Right ventricle myocardium inferior (tissue), 1 donor: ENCODE measurements at regions not wholly inside any gene's neighbourhood (a gene's known extent, or its start where the extent isn't known, plus 50 kb on each side); places are given as distances from the start of the nearest gene placed in this dataset.
"Not testable (repeated sequence)": the region's sequence is repeated elsewhere in the genome, so short reads cannot be mapped to it uniquely, and the experiment has no call there.

Source experiments
- ATAC-seq: fragments of 200-7000 bp; cut with Tn5 transposase; one replicate; pipeline ENCODE4 v1.9.1; 2020; ENCODE audit warnings: mild to moderate bottlenecking, moderate library complexity
- DNase-seq: peaks from one replicate; pipeline ENCODE4 v3.0.0; 2021; ENCODE audit errors: missing footprints
- intact Hi-C: fragments of 100-400 bp; cut with DNase I; formaldehyde crosslinking; loops from one replicate; pipeline ENCODE4 v1.11.0; 2022
- donor health status: DM: no; HTN: yes; CAD: no; lungs with severe emphysema.

DNA sequence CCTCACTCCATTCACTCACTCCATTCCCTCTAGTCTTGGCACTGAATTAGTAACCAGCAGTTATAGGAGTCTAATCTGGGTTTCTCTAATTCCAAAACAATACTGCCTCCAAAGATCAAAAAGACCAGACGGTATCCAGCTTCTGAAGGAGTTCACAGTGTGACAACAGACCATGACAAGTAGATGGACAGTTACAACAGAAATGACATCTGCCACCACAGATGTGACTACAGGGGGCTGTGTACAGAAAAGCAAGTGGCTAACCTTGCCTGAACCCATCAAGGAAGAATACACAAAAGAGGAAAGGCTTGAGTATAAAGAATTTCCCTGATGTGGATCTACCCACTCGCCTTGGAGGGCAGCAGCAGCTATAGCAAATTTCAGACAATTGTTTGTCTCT, 112.4 kb downstream of the ACTL7B start:
- intact Hi-C loops, result no loop called here
- no peak for ATAC-seq
- no peak for DNase-seq

- no peak for DNase-seq
- intact Hi-C loops, result no loop called here
Measured at GRCh38 chr9:108742191-108742590, 113.6 kb downstream of the ACTL7B start.

DNA sequence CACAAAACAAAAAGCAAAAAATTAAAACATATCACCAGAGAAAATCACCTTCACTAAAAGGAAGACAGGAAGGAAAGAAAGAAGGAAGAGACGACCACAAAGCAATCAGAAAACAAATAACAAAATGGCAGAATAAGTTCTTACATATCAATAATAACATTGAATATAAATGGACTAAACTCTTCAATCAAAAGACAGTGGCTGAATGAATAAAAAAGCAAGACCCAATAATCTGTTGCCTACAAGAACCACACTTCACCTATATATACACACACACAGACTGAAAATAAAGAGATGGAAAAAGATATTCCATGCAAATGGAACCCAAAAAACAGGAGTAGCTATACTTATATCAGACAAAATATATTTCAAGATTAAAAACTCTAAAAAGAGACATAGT, 124.5 kb downstream of the ACTL7B start:
- ATAC-seq, DNase-seq, intact Hi-C loops: not testable (repeated sequence)

More at GRCh38 chr9:108742191-108742590, 113.6 kb downstream of the ACTL7B start:
- no peak for ATAC-seq

DNA sequence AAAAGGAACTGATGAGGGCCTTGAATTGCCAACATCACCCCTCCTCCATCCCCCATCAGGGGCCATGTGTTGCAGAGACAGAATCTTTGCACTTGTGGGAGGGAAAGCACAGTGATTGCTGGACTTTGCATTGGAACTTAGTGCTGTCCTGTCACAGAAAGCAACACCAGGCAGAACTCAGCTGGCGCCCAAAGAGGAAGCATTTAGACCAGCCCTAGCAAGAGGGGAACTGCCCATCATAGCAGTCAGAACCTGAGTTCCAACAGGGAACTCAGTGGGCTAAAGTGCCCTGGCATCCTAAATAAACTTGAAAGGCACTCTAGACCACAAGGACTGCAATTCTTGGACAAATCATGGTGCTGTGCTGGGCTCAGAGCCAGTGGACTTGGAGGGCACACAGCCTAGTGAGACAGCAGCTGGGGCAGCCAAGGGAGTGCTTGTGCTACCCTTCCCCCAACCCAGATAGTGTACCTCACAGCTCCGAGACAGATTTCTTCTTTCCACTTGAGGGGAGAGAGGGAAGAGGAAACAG, 128.1 kb downstream of the ACTL7B start:
- ATAC-seq (peak; percentile 88), DNase-seq (peak; percentile 75)
- intact Hi-C loops, result no loop called here

DNA sequence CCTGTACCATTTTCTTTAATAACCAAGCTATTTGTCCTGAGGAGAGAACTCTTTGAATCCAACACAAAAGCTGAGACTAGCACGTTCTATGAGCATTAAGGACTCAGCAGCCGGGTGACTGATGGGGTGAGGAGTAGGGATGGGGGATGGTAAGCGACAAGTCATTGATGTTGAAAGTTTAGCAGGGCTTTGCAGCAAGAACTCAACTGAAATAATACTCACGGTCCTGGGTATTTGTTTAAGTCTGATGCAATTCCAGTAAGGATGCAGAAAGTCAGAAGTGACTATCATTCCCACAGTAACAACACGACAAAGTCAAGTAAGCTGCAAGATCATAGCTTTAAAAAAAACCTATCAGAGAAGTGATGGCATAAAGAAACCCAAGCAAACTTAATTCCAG, 131.1 kb downstream of the ACTL7B start:
- no peak for ATAC-seq
- no peak for DNase-seq
- intact Hi-C loops, result no loop called here

GRCh38 chr9:108724122-108724521, 131.7 kb downstream of the ACTL7B start:
- no peak for ATAC-seq
- DNase-seq, result no peak
- intact Hi-C loops, result no loop called here

DNA sequence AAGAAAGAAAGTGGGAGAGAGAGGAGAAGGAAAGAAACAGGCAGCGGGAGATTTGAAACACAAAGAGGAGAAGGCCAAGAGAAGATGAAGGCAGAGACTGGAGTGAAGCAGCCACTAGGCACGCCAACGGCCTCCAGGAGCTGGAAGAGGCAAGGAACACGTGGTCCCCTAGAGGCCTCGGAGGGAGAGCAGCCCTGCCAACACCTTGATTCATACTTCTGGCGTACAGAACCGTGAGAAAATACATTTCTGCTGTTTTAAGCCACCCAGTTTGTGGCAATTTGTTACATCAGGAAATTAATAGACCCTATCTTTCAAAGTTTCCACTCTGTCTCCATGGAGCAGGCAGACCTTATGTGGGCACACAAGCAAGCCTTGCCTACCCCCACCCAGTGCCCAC, 133.4 kb downstream of the ACTL7B start:
- DNase-seq (no peak), ATAC-seq (peak; percentile 59)
- intact Hi-C loops, result no loop called here

GRCh38 chr9:108720191-108720642, 135.6 kb downstream of the ACTL7B start:
- ATAC-seq, result no peak
- no peak for DNase-seq
- intact Hi-C loops, result no loop called here

- intact Hi-C loops, result no loop called here
- DNase-seq (no peak), ATAC-seq (no peak)
Measured at GRCh38 chr9:108710424-108710823, 145.4 kb downstream of the ACTL7B start.

GRCh38 chr9:108709997-108710396, 145.8 kb downstream of the ACTL7B start:
- intact Hi-C loops, result no loop called here
- DNase-seq (no peak), ATAC-seq (no peak)

- intact Hi-C loops, result no loop called here
- no peak for ATAC-seq
- no peak for DNase-seq
Measured at GRCh38 chr9:108709126-108709525, 146.7 kb downstream of the ACTL7B start.

- ATAC-seq (no peak), DNase-seq (no peak)
- intact Hi-C loops, result no loop called here
Measured at GRCh38 chr9:108708448-108708847, 147.3 kb downstream of the ACTL7B start.

DNA sequence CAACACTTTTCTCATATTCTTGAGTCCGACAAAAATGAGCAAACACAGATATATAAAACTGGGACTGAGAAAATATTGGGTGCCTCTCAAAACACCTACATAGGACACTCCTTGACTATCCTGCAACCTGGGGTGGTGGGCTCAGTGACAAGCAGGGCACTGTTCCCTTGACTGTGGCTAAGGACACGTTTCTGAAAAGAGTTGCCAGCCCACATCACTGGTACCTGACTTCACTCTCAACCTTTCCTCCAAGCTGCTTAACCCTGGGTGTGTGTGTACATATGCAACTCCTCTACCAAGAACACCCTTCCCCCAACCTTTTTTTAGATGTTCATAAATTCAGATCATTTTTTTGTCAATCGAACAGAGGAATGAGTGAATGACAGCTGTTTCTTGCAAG, 148.7 kb downstream of the ACTL7B start:
- ATAC-seq (no peak), DNase-seq (no peak)
- intact Hi-C loops, result no loop called here

- intact Hi-C loops, result no loop called here
- ATAC-seq (no peak), DNase-seq (no peak)
Measured at GRCh38 chr9:108704156-108704852, 151.5 kb downstream of the ACTL7B start.

- intact Hi-C loops, result no loop called here
- no peak for ATAC-seq
- DNase-seq, result no peak
Measured at GRCh38 chr9:108703429-108703828, 152.4 kb downstream of the ACTL7B start.

GRCh38 chr9:108702681-108703080, 153.1 kb downstream of the ACTL7B start:
- intact Hi-C loops, result no loop called here
- ATAC-seq (no peak), DNase-seq (no peak)

GRCh38 chr9:108698801-108699200, 157.0 kb downstream of the ACTL7B start:
- ATAC-seq, result no peak
- intact Hi-C loops, result no loop called here

DNA sequence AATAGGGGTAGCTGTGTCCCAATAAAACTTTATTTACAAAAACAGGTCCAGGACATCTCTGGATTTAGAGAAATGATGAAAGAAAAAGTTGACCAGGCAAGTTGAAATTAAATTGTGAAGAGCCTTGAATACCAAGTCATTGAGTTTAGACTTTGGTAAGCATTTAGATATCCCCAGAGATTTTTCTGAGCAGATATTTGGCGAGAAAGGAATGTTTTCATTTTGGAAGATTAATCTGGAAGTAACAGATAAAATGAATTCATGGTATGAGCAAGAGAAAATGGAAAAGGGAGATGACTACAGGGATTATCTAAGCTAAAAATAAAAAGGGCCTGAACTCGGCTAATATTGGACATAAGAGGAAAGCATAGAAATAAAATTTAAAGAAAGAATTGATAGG, 157.6 kb downstream of the ACTL7B start:
- intact Hi-C loops, result no loop called here
- DNase-seq (no peak), ATAC-seq (no peak)

More at GRCh38 chr9:108698801-108699200, 157.0 kb downstream of the ACTL7B start:
- DNase-seq, result no peak

DNA sequence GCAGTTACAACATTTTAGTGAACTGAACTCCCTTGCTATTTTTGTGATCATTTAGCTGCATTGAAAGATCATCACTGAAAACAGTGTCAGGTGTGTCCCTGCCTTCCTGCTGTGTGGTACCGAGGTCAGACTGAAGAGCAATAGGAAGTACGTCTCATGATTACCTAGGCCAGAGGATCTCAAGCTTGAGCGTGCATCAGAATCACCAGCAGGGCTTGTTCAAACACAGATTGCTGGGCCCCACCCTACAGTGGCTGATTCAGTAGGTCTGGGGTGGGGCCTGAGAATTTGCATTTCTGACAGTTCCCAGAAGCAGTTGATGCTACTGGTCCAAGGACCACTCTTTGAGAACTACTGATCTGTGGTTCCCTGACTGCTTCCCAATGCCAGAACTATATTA, 159.6 kb downstream of the ACTL7B start:
- intact Hi-C loops, result no loop called here
- no peak for ATAC-seq
- no peak for DNase-seq

DNA sequence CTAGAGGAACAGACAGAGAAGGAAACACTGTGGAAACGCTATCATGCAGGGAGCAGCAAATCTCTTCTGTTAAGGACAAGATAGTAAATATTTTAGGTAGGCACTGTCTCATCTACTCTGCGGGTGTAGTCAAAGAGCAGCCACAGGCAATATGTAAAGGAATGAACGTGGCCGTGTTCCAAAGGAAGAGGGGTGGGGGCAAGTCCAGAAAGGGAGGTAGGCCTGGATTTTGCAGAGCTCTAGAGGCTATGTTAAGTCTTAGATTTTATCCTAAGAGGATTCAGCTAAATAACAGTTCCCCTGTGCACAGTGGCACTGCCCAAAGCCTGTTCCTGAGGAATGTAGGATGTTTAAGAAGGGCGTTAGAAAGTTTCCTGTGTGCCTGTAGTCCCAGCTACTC, 161.6 kb downstream of the ACTL7B start:
- intact Hi-C loops, result no loop called here
- ATAC-seq (no peak), DNase-seq (no peak)

DNA sequence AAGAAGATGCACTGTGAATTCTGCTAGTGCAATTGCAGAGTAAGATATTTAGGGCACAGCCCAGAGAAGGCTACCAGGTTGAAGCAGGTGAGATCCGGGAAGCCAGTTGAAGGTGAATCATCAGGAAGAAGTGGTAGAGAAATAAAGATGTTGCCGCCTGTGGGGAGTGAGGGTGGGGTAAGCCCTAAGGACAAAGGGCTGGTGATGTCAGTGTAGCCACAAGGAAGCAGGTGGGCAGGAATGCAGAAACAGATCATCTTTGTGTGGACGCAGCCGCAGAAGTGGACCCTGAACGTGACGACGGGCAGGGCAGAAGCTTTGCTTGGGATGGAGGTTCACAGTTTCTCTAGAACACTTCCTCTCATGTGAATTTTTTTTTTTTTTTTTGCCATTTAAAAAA, 164.2 kb downstream of the ACTL7B start:
- DNase-seq (no peak), ATAC-seq (no peak)
- intact Hi-C loops, result no loop called here
